HG03060 (cell line): ENCODE measurements at regions not wholly inside any gene's neighbourhood (a gene's known extent, or its start where the extent isn't known, plus 50 kb on each side); places are given as distances from the start of the nearest gene placed in this dataset.
"Not testable (repeated sequence)": the region's sequence is repeated elsewhere in the genome, so short reads cannot be mapped to it uniquely, and the experiment has no call there.

Experiments
- ATAC-seq: cut with Tn5 transposase; IDR thresholded peaks from one replicate; pipeline ENCODE4 v1.9.1; 2021; ENCODE audit warnings: low read depth, moderate number of reproducible peaks; ENCODE audit not compliant: unreplicated experiment

- ATAC-seq, result no peak
These were observed 368.6 kb downstream of the DMRTA1 start for GRCh38 chr9:22815246-22815645.

- ATAC-seq, result no peak
These were observed 370.6 kb downstream of the DMRTA1 start for GRCh38 chr9:22817181-22817580.

- no peak for ATAC-seq
These were observed 382.6 kb downstream of the DMRTA1 start for GRCh38 chr9:22829236-22829635.

- no peak for ATAC-seq
These were observed 391.6 kb downstream of the DMRTA1 start for GRCh38 chr9:22838266-22838665.

GRCh38 chr9:22840641-22841040 lies 394.0 kb downstream of the DMRTA1 start:
- ATAC-seq, result no peak

- ATAC-seq, result not testable (repeated sequence)
These were observed 398.6 kb downstream of the DMRTA1 start for GRCh38 chr9:22845243-22845642.

- no peak for ATAC-seq
These were observed 409.4 kb downstream of the DMRTA1 start for GRCh38 chr9:22855980-22856379.

- ATAC-seq, result no peak
These were observed 410.7 kb downstream of the DMRTA1 start for GRCh38 chr9:22857316-22857715.

GRCh38 chr9:22863106-22863505 lies 416.5 kb downstream of the DMRTA1 start:
- ATAC-seq, result no peak

- ATAC-seq, result no peak
These were observed 417.1 kb downstream of the DMRTA1 start for GRCh38 chr9:22863736-22864135.

GRCh38 chr9:22893196-22893843 lies 446.7 kb downstream of the DMRTA1 start:
- no peak for ATAC-seq

GRCh38 chr9:22898591-22898990 lies 452.0 kb downstream of the DMRTA1 start:
- ATAC-seq, result no peak

GRCh38 chr9:22911632-22912031 lies 465.0 kb downstream of the DMRTA1 start:
- ATAC-seq, result no peak

- ATAC-seq, result no peak
These were observed 466.4 kb downstream of the DMRTA1 start for GRCh38 chr9:22913026-22913425.

GRCh38 chr9:22913518-22913917 lies 466.9 kb downstream of the DMRTA1 start:
- no peak for ATAC-seq

- ATAC-seq, result no peak
These were observed 469.5 kb downstream of the DMRTA1 start for GRCh38 chr9:22916148-22916547.

GRCh38 chr9:22919423-22919822 lies 472.8 kb downstream of the DMRTA1 start:
- ATAC-seq, result no peak

- ATAC-seq, result no peak
These were observed 475.1 kb downstream of the DMRTA1 start for GRCh38 chr9:22921742-22922141.

- no peak for ATAC-seq
These were observed 475.6 kb downstream of the DMRTA1 start for GRCh38 chr9:22922222-22922621.

- no peak for ATAC-seq
These were observed 507.9 kb downstream of the DMRTA1 start for GRCh38 chr9:22954550-22954949.

GRCh38 chr9:22954964-22955363 lies 508.3 kb downstream of the DMRTA1 start:
- no peak for ATAC-seq

- ATAC-seq, result no peak
These were observed 522.8 kb downstream of the DMRTA1 start for GRCh38 chr9:22969350-22969979.
